Uterus (tissue), 3 donors: ENCODE measurements at regions not wholly inside any gene's neighbourhood (a gene's known extent, or its start where the extent isn't known, plus 50 kb on each side); places are given as distances from the start of the nearest gene placed in this dataset.

ENCODE experiments used
- DNase-seq, 2 donors: peaks; one replicate each; pipeline ENCODE4 v3.0.0-alpha.2; 2019 to 2020
- H3K27ac ChIP-seq, 2 donors: fragments of 200-600 bp; sonication (generic); 1 replicate in 1 of 2; 2 replicates in 1 of 2; pipeline ENCODE4 v1.5.1; 2016 to 2018
- H3K27me3 ChIP-seq, 2 donors: fragments of 200-600 bp; sonication (generic); one replicate each; pipeline ENCODE4 v1.5.1; 2018 to 2019; ENCODE audit warnings: control low read depth in 1 of 2
- H3K36me3 ChIP-seq, 2 donors: fragments of 200-600 bp; sonication (generic); one replicate each; pipeline ENCODE4 v1.5.1; 2019; ENCODE audit warnings: control low read depth in 1 of 2
- H3K4me1 ChIP-seq, 2 donors: fragments of 200-600 bp; sonication (generic); one replicate each; pipeline ENCODE4 v1.5.1; 2018 to 2019; ENCODE audit warnings: control low read depth in 1 of 2
- H3K4me3 ChIP-seq, 2 donors: fragments of 200-600 bp; sonication (generic); 1 replicate in 1 of 2; 2 replicates in 1 of 2; pipeline ENCODE4 v1.5.1; 2018 to 2019; ENCODE audit warnings: mild to moderate bottlenecking in 1 of 2
- H3K9me3 ChIP-seq, 2 donors: fragments of 200-600 bp; sonication (generic); one replicate each; pipeline ENCODE4 v1.5.1; 2019; ENCODE audit warnings: control low read depth in 1 of 2
- CTCF ChIP-seq, 4 experiments: fragments of 200-600 bp in 2 of 4; fragments of 450-650 bp in 2 of 4; sonication (generic) in 2 of 4; IDR thresholded peaks; one replicate each; pipeline ENCODE4 v1.5.1; 2016 to 2019; ENCODE audit warnings: antibody characterized with exemption in 4 of 4, mild to moderate bottlenecking in 2 of 4, moderate library complexity in 1 of 4
- POLR2A ChIP-seq, 2 donors: fragments of 450-650 bp; IDR thresholded peaks; one replicate each; pipeline ENCODE4 v1.6.1; 2016; ENCODE audit warnings: antibody characterized with exemption in 2 of 2, mild to moderate bottlenecking in 1 of 2, moderate library complexity in 1 of 2
- intact Hi-C: fragments of 100-400 bp; cut with DNase I; formaldehyde crosslinking; loops from one replicate; pipeline ENCODE4 v1.15.1; 2023; ENCODE audit warnings: low total_unique reads
- donor health status: DM: yes; HTN: yes; CAD: no.

GRCh38 chr5:106566031-106566430 lies 1104.7 kb downstream of the EFNA5 start:
- no peak for DNase-seq
- intact Hi-C loops: no loop called here
- no peaks in the 10 kb centered on the region for H3K36me3 ChIP-seq
- no peak overlapping the region for H3K27ac ChIP-seq
- no peak for TF ChIP-seq CTCF (IDR thresholded peaks at IDR 0.05)
- no peak for TF ChIP-seq POLR2A (IDR thresholded peaks at IDR 0.05)
- H3K27me3 ChIP-seq: no peaks in the 10 kb centered on the region
- H3K4me1 ChIP-seq: no peaks in the 10 kb centered on the region
- no peak overlapping the region for H3K4me3 ChIP-seq
- no peaks in the 10 kb centered on the region for H3K9me3 ChIP-seq

- H3K4me3 ChIP-seq: no peak overlapping the region
- TF ChIP-seq POLR2A (IDR thresholded peaks at IDR 0.05) (no peak), CTCF (IDR thresholded peaks at IDR 0.05) (no peak)
- no peaks in the 10 kb centered on the region for H3K27me3 ChIP-seq
- no peaks in the 10 kb centered on the region for H3K4me1 ChIP-seq
- intact Hi-C loops: no loop called here
- no peaks in the 10 kb centered on the region for H3K9me3 ChIP-seq
- no peaks in the 10 kb centered on the region for H3K36me3 ChIP-seq
- no peak for DNase-seq
- H3K27ac ChIP-seq: no peak overlapping the region
Observed at GRCh38 chr5:106545325-106545724, 1125.4 kb downstream of the EFNA5 start.

GRCh38 chr5:106543330-106543729 lies 1127.4 kb downstream of the EFNA5 start:
- H3K9me3 ChIP-seq: no peaks in the 10 kb centered on the region
- H3K36me3 ChIP-seq: no peaks in the 10 kb centered on the region
- no peak overlapping the region for H3K4me3 ChIP-seq
- H3K27ac ChIP-seq: no peak overlapping the region
- H3K27me3 ChIP-seq: no peaks in the 10 kb centered on the region
- no peaks in the 10 kb centered on the region for H3K4me1 ChIP-seq
- TF ChIP-seq POLR2A (IDR thresholded peaks at IDR 0.05): no peak
- no peak for TF ChIP-seq CTCF (IDR thresholded peaks at IDR 0.05)
- DNase-seq: no peak
- intact Hi-C loops: no loop called here

GRCh38 chr5:106530150-106530549 lies 1140.6 kb downstream of the EFNA5 start:
- Histone ChIP-seq H3K27ac (no peak overlapping the region), H3K4me3 (no peak overlapping the region), H3K36me3 (no peaks in the 10 kb centered on the region), H3K9me3 (no peaks in the 10 kb centered on the region), H3K4me1 (no peaks in the 10 kb centered on the region), H3K27me3 (no peaks in the 10 kb centered on the region)
- TF ChIP-seq POLR2A (IDR thresholded peaks at IDR 0.05): no peak
- TF ChIP-seq CTCF (IDR thresholded peaks at IDR 0.05): no peak
- DNase-seq: no peak
- intact Hi-C loops: no loop called here

- H3K36me3 ChIP-seq: no peaks in the 10 kb centered on the region
- H3K9me3 ChIP-seq: no peaks in the 10 kb centered on the region
- TF ChIP-seq POLR2A (IDR thresholded peaks at IDR 0.05) (no peak), CTCF (IDR thresholded peaks at IDR 0.05) (no peak)
- no peaks in the 10 kb centered on the region for H3K4me1 ChIP-seq
- intact Hi-C loops: no loop called here
- H3K27ac ChIP-seq: no peak overlapping the region
- no peak for DNase-seq
- H3K27me3 ChIP-seq: no peaks in the 10 kb centered on the region
- no peak overlapping the region for H3K4me3 ChIP-seq
Observed at GRCh38 chr5:106525438-106525837, 1145.3 kb downstream of the EFNA5 start.
